WERI-Rb-1 (cell line): ENCODE measurements at regions not wholly inside any gene's neighbourhood (a gene's known extent, or its start where the extent isn't known, plus 50 kb on each side); places are given as distances from the start of the nearest gene placed in this dataset.

Source experiments
- DNase-seq: peaks from one replicate; pipeline ENCODE4 v3.0.0-alpha.2; 2020
- H3K27ac ChIP-seq: fragments of 250-450 bp; sonication (Bioruptor Pico); 2 replicates; pipeline ENCODE4 v1.5.1; 2020; ENCODE audit warnings: mild to moderate bottlenecking, moderate library complexity
- H3K27me3 ChIP-seq: fragments of 250-450 bp; sonication (Bioruptor Pico); 2 replicates; pipeline ENCODE4 v1.5.1; 2021; ENCODE audit warnings: mild to moderate bottlenecking, low read depth, moderate library complexity; ENCODE audit not compliant: insufficient read depth, severe bottlenecking
- H3K36me3 ChIP-seq: fragments of 250-450 bp; sonication (Bioruptor Pico); 2 replicates; pipeline ENCODE4 v1.5.1; 2020; ENCODE audit warnings: mild to moderate bottlenecking, moderate library complexity
- H3K4me3 ChIP-seq: 2 replicates; pipeline ENCODE4 v1.5.1; 2011; ENCODE audit warnings: low read depth, mild to moderate bottlenecking, control low read depth, low read length
- H3K9me3 ChIP-seq: fragments of 250-450 bp; sonication (Bioruptor Pico); 2 replicates; pipeline ENCODE4 v1.5.1; 2021; ENCODE audit warnings: mild to moderate bottlenecking, moderate library complexity; ENCODE audit not compliant: severe bottlenecking
- CTCF ChIP-seq: IDR thresholded peaks from 2 replicates; pipeline ENCODE4 v1.5.1; 2011; ENCODE audit warnings: low read depth, mild to moderate bottlenecking, control low read depth, inconsistent platforms, low read length

- no peaks in the 10 kb centered on the region for H3K9me3 ChIP-seq
- DNase-seq: no peak
- H3K4me3 ChIP-seq: no peak overlapping the region
- H3K27me3 ChIP-seq: peaks cover 7% of the 10 kb centered on the region
- no peak for TF ChIP-seq CTCF
- H3K27ac ChIP-seq: no peak overlapping the region
- H3K36me3 ChIP-seq: no peaks in the 10 kb centered on the region
These were observed 336.1 kb upstream of the NR2F2 start for GRCh38 chr15:95994418-95994817.

DNA sequence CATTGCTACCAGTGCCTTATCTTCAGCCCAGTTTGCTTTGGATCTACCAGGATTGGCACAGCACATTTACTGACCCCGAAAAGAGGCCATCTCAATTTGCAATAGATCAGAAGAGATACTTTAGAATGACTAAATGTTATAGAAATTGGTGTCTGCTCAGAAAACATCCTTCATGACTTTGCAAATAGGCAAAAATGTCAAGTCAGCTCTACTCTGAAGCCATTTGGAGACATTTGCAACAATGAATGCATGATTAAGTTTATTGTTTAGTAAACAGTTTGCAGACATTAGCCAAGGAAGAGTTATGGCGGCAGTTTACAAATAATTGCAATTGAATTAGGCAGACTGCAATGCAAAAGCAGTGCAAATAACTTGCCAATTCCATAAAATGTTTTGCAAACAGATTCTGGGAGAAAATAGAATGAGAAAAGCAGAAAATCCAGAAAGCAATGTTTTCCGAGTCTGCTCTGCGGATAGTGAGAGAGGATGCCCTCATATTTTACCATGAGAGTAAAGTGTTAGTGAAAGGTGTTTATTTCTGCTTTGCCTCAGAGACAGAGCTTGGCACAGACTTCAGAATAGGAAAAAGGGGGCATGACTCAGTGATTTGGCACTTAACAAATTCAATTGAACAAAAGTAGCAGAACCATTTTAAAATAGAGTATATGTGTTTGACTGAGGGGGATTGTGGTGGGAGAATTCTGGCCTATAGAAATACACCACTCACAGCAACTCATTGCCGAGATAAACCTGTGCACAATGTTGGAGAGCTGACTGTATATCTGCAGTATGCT is 334.9 kb upstream of the NR2F2 start:
- Histone ChIP-seq H3K9me3 (no peaks in the 10 kb centered on the region), H3K27ac (no peak overlapping the region), H3K4me3 (no peak overlapping the region), H3K36me3 (no peaks in the 10 kb centered on the region), H3K27me3 (peaks cover 2% of the 10 kb centered on the region)
- no peak for TF ChIP-seq CTCF
- no peak for DNase-seq

DNA sequence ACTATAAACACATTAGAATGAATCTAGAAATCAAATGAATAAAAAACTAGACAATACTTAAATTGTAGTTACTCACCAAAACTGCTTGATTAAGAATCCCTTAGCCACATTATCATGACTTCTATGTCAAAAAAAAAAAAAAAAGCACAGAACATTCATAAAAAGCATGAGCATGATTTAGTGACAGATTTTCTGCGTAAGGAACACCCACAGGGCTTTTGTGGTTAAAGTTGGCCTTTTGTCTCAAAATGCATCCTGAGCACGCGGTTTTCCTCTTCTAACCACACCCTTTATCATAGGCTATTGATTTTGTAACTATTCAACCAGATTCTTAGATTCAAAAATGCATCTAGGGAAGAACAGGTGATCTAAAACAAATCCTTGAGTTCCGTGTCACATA is 334.0 kb upstream of the NR2F2 start:
- Histone ChIP-seq H3K27me3 (peaks cover 2% of the 10 kb centered on the region), H3K9me3 (no peaks in the 10 kb centered on the region), H3K27ac (no peak overlapping the region), H3K36me3 (no peaks in the 10 kb centered on the region), H3K4me3 (no peak overlapping the region)
- DNase-seq: no peak
- no peak for TF ChIP-seq CTCF

- H3K36me3 ChIP-seq: no peaks in the 10 kb centered on the region
- no peak for DNase-seq
- TF ChIP-seq CTCF: no peak
- H3K27ac ChIP-seq: no peak overlapping the region
- H3K9me3 ChIP-seq: no peaks in the 10 kb centered on the region
- H3K4me3 ChIP-seq: no peak overlapping the region
- peaks cover 2% of the 10 kb centered on the region for H3K27me3 ChIP-seq
These were observed 331.6 kb upstream of the NR2F2 start for GRCh38 chr15:95998935-95999334.

- H3K36me3 ChIP-seq: no peaks in the 10 kb centered on the region
- H3K27me3 ChIP-seq: no peaks in the 10 kb centered on the region
- no peaks in the 10 kb centered on the region for H3K9me3 ChIP-seq
- TF ChIP-seq CTCF: no peak
- DNase-seq: no peak
- H3K27ac ChIP-seq: no peak overlapping the region
- H3K4me3 ChIP-seq: no peak overlapping the region
These were observed 327.3 kb upstream of the NR2F2 start for GRCh38 chr15:96002890-96003859.
